ENCODE measurements at regions not wholly inside any gene's neighbourhood (a gene's known extent, or its start where the extent isn't known, plus 50 kb on each side); places are given as distances from the start of the nearest gene placed in this dataset.
"Not testable (repeated sequence)": the region's sequence is repeated elsewhere in the genome, so short reads cannot be mapped to it uniquely, and the experiment has no call there.

GRCh38 chr4:102405821-102406401, 60.6 kb upstream of the SLC39A8 start:
- no peaks in the 10 kb centered on the region for H3K9me3 ChIP-seq (ENCODE audit: low read length)
- no peak overlapping the region for H3K4me2 ChIP-seq (ENCODE audit: low read length)
- no peak overlapping the region for H2AFZ ChIP-seq (ENCODE audit: low read length)
- H3K36me3 ChIP-seq (ENCODE audit: insufficient read depth, low read length): no peaks in the 10 kb centered on the region
- no peak for DNase-seq (ENCODE audit: low spot score)
- no TSS peak for BruUV-seq (replicated peaks)
- ChIA-PET POLR2A (interaction anchor here (0.6 kb wide), 2 partner anchors 146 to 602 kb away, joined by 3 read pairs; no protein-coding TSS in a partner anchor), CTCF (ENCODE audit: unreplicated experiment) (no interaction called here)
- no peak overlapping the region for H3K27ac ChIP-seq (ENCODE audit: low read depth, low read length, poor library complexity, severe bottlenecking)
- H3K9me2 ChIP-seq (ENCODE audit: insufficient read depth, low read length): no peaks in the 10 kb centered on the region
- H3K79me2 ChIP-seq (ENCODE audit: insufficient read depth, low read depth, low read length): no peaks in the 10 kb centered on the region
- no peaks in the 10 kb centered on the region for H4K20me1 ChIP-seq (ENCODE audit: insufficient read depth, low read length)
- no peak overlapping the region for H3K4me3 ChIP-seq (ENCODE audit: low read depth, low read length, poor library complexity, severe bottlenecking)
- TF ChIP-seq, protein P1, sequence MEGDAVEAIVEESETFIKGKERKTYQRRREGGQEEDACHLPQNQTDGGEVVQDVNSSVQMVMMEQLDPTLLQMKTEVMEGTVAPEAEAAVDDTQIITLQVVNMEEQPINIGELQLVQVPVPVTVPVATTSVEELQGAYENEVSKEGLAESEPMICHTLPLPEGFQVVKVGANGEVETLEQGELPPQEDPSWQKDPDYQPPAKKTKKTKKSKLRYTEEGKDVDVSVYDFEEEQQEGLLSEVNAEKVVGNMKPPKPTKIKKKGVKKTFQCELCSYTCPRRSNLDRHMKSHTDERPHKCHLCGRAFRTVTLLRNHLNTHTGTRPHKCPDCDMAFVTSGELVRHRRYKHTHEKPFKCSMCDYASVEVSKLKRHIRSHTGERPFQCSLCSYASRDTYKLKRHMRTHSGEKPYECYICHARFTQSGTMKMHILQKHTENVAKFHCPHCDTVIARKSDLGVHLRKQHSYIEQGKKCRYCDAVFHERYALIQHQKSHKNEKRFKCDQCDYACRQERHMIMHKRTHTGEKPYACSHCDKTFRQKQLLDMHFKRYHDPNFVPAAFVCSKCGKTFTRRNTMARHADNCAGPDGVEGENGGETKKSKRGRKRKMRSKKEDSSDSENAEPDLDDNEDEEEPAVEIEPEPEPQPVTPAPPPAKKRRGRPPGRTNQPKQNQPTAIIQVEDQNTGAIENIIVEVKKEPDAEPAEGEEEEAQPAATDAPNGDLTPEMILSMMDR (conservative IDR thresholded peaks at IDR 0.05; ENCODE audit: low read length): no peak
- no peak for TF ChIP-seq EZH2phosphoT487 (IDR thresholded peaks at IDR 0.05; ENCODE audit: borderline replicate concordance, low read depth, low read length)
- intact Hi-C loops (cut with micrococcal nuclease; ENCODE audit: unreplicated experiment): no loop called here
- no peaks in the 10 kb centered on the region for H3K4me1 ChIP-seq (ENCODE audit: insufficient read depth, low read length, poor library complexity, severe bottlenecking)

- POLR2A ChIA-PET: interaction anchor here (0.6 kb wide), 1 partner anchor 508 kb away, joined by 3 read pairs; no protein-coding TSS in a partner anchor
- CTCF ChIA-PET (ENCODE audit: unreplicated experiment): not testable (repeated sequence)
These were observed 65.6 kb upstream of the SLC39A8 start for GRCh38 chr4:102410884-102411283.

DNA sequence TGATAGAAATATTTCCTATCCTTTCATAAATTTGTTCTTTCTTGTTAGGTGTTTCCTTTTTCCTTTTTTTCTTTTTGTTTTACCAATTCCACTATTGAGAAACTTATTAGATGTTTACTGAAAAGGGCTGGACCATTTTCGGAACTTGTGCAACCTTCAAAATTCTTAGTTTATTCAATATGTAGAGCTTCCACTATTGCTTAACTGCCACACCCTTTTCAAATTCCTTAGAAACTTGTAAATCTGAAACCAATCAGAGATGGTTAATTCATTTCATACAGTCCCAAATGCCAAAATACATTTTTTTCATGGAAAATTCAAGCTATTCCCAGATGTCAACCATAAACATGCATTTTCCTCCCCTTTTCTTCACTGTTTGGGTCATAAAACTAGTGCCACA, 66.1 kb upstream of the SLC39A8 start:
- H4K20me1 ChIP-seq (ENCODE audit: insufficient read depth, low read length): no peaks in the 10 kb centered on the region
- no peak for TF ChIP-seq EZH2phosphoT487 (IDR thresholded peaks at IDR 0.05; ENCODE audit: borderline replicate concordance, low read depth, low read length)
- TF ChIP-seq, protein P1 (conservative IDR thresholded peaks at IDR 0.05; ENCODE audit: low read length): no peak
- no peak overlapping the region for H3K27ac ChIP-seq (ENCODE audit: low read depth, low read length, poor library complexity, severe bottlenecking)
- H3K36me3 ChIP-seq (ENCODE audit: insufficient read depth, low read length): no peaks in the 10 kb centered on the region
- no peaks in the 10 kb centered on the region for H3K9me2 ChIP-seq (ENCODE audit: insufficient read depth, low read length)
- CTCF ChIA-PET (ENCODE audit: unreplicated experiment): no interaction called here
- BruUV-seq (replicated peaks): no TSS peak
- no peaks in the 10 kb centered on the region for H3K79me2 ChIP-seq (ENCODE audit: insufficient read depth, low read depth, low read length)
- H3K4me1 ChIP-seq (ENCODE audit: insufficient read depth, low read length, poor library complexity, severe bottlenecking): no peaks in the 10 kb centered on the region
- POLR2A ChIA-PET: interaction anchor here (0.6 kb wide), 1 partner anchor 220 kb away, joined by 3 read pairs; no protein-coding TSS in a partner anchor
- no peak overlapping the region for H3K4me2 ChIP-seq (ENCODE audit: low read length)
- no peak overlapping the region for H2AFZ ChIP-seq (ENCODE audit: low read length)
- H3K9me3 ChIP-seq (ENCODE audit: low read length): no peaks in the 10 kb centered on the region
- DNase-seq (ENCODE audit: low spot score): no peak
- intact Hi-C loops (cut with micrococcal nuclease; ENCODE audit: unreplicated experiment): no loop called here
- H3K4me3 ChIP-seq (ENCODE audit: low read depth, low read length, poor library complexity, severe bottlenecking): no peak overlapping the region

More at GRCh38 chr4:102410884-102411283, 65.6 kb upstream of the SLC39A8 start:
- H3K27ac ChIP-seq (ENCODE audit: low read depth, low read length, poor library complexity, severe bottlenecking); H3K4me1 ChIP-seq (ENCODE audit: insufficient read depth, low read length, poor library complexity, severe bottlenecking); H3K36me3 ChIP-seq (ENCODE audit: insufficient read depth, low read length); H2AFZ ChIP-seq (ENCODE audit: low read length); H3K4me2 ChIP-seq (ENCODE audit: low read length); H3K9me2 ChIP-seq (ENCODE audit: insufficient read depth, low read length); H3K79me2 ChIP-seq (ENCODE audit: insufficient read depth, low read depth, low read length); BruUV-seq (replicated peaks); DNase-seq (ENCODE audit: low spot score); H3K4me3 ChIP-seq (ENCODE audit: low read depth, low read length, poor library complexity, severe bottlenecking); intact Hi-C loops (cut with micrococcal nuclease; ENCODE audit: unreplicated experiment); H4K20me1 ChIP-seq (ENCODE audit: insufficient read depth, low read length); H3K9me3 ChIP-seq (ENCODE audit: low read length): not testable (repeated sequence)
